H7 (cell line): ENCODE measurements at regions not wholly inside any gene's neighbourhood (a gene's known extent, or its start where the extent isn't known, plus 50 kb on each side); places are given as distances from the start of the nearest gene placed in this dataset.

Experiments used
- DNase-seq: peaks from one replicate; pipeline ENCODE4 v3.0.0; 2012
- H3K27me3 ChIP-seq: 2 replicates; pipeline ENCODE4 v1.6.0; 2011; ENCODE audit warnings: mild to moderate bottlenecking, low read length; ENCODE audit not compliant: control insufficient read depth, insufficient read depth
- H3K36me3 ChIP-seq: replicated peaks from 2 replicates; pipeline ENCODE4 v1.5.1; 2011; ENCODE audit warnings: low read length; ENCODE audit not compliant: control insufficient read depth, insufficient read depth
- H3K4me3 ChIP-seq: 2 replicates; pipeline ENCODE4 v1.5.1; 2011; ENCODE audit warnings: low read depth, mild to moderate bottlenecking, control low read depth, low read length, moderate library complexity; ENCODE audit not compliant: insufficient read depth

DNA sequence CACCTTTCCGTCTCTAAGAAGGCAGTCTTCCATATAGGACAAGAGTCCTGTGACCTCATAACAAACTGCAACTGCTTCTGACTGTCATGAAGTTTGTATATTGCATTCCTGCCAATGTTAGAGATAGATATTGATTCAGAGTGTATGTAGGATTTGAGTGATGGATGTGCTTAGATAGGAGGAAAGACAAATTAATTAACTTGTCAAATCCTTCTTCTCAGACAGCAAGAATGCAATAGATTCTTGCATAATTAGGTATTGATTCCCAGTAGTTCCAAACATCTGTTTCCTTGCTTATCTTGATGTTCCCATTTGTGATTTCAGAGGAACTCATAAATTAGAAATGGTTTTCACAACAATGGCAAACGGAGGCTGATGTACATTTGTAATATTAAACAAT is 555.3 kb downstream of the TRAM1L1 start:
- Histone ChIP-seq H3K27me3 (no peaks in the 10 kb centered on the region), H3K4me3 (no peak overlapping the region), H3K36me3 (no peaks in the 10 kb centered on the region)
- DNase-seq = no peak

DNA sequence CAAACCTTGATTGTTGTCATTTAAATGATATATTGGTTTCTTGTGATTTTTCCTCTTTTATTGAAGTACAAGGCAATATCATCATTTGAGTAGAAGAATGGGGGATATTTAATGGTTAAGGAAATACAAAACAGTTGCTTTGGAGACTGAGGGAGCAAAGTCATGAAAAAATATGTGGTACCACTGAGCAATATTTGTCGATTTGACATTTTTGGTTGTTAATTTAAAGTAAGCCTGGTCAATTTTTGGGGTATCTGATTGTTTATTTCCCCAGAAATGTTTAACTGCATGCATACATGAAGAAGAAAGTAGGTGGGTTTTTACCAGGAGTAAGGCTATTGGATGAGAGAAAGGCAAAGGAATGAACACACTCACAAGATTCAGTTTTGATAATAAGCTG is 556.2 kb downstream of the TRAM1L1 start:
- H3K36me3 ChIP-seq = no peaks in the 10 kb centered on the region
- DNase-seq = no peak
- H3K4me3 ChIP-seq = no peak overlapping the region
- H3K27me3 ChIP-seq = no peaks in the 10 kb centered on the region

DNA sequence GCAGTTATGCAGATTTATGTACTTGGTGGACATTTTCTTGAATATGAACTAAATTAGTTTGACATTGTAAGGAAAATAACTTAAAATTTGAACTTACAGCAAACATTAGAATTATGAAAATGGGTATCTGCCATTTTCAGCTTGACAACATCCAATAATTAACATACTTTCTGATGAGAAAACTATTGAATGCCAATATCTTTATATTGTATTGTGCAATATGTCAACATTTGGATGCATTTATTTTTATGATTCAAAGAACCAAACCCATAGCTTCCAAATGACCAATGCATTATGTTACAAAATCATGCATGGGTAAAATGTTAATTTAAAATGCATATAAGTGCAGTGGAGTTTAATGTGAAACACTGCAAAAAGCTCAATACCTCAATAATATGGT is 562.5 kb downstream of the TRAM1L1 start:
- no peak for DNase-seq
- Histone ChIP-seq H3K36me3 (no peaks in the 10 kb centered on the region), H3K27me3 (no peaks in the 10 kb centered on the region), H3K4me3 (no peak overlapping the region)

DNA sequence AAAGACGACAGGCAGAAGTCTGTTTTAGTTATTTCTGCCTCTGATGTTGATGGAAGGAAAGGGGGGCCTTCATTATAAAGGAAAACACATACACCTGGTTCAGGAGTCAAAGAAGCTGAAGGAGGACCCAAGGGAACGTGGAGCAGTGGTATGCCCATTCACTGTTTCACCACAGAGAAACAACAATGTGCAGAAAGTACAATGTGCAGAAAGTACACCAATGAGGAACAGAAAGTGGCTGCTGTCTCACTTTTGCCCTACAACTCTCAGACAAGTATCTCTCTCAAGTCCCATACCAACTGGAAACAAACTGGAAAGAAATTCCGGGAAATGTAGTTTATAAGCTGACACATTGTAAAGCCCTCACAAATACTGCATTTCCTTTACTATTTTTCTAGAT is 564.5 kb downstream of the TRAM1L1 start:
- no peak overlapping the region for H3K4me3 ChIP-seq
- H3K27me3 ChIP-seq = no peaks in the 10 kb centered on the region
- no peaks in the 10 kb centered on the region for H3K36me3 ChIP-seq
- no peak for DNase-seq

DNA sequence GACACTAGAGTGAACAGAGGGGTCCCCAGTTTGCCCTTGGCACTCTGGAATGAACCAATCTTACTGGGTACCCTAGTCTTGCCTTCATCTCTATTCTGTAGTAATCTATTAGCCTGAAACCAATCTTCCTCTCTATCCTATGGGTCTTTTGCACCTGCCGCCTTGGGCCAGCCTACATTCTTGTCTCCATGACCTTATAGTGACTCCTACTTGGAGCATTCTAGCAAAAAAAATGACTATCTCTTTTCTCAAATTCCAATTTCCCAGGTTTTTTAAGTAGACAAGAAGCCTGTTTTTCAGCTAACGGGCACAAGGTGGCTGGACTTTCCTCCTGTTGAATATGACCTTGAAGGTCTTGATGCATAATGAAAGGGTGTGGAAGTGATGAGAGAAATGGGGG is 568.7 kb downstream of the TRAM1L1 start:
- H3K4me3 ChIP-seq = no peak overlapping the region
- DNase-seq = no peak
- no peaks in the 10 kb centered on the region for H3K27me3 ChIP-seq
- H3K36me3 ChIP-seq = no peaks in the 10 kb centered on the region

DNA sequence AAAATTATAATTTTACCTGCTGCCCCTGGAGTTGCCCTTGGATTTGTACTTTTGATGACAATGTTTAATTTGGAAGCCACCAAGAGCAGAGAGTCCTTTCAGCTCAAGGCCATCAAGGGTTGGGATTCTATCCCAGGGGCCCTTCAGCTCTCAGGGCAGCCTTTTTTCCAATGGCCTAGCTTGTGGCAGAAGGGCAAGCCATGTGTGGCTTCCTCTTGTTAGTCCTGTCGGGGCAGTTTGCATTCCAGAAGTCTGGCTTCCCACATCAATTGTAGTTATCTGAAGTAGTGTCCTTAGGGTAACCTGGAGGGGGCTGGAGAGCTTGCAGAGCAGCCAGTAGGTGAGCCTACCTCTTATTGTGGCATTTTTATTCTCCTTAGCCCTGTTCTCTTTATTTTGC is 569.4 kb downstream of the TRAM1L1 start:
- no peak overlapping the region for H3K4me3 ChIP-seq
- H3K27me3 ChIP-seq = no peaks in the 10 kb centered on the region
- H3K36me3 ChIP-seq = no peaks in the 10 kb centered on the region
- DNase-seq = no peak

DNA sequence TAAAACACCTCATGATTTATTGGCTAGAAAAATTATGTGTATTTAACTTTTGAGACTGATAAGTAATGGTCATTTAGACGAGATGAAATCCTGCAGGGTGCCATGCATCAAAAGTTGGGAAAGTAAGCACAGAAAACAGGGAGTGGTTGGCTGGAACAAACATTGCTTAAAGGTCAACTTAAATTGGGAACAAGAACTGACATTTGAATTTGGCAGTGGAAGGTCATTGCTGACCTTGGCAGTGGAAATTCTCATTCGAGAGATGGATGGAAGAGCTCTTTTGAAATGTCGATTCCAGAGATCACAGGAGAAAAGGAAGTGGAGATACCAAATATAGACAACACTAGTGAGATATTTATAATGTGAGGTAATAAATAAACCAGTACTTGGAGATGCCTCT is 572.8 kb downstream of the TRAM1L1 start:
- no peak for DNase-seq
- Histone ChIP-seq H3K36me3 (no peaks in the 10 kb centered on the region), H3K27me3 (no peaks in the 10 kb centered on the region), H3K4me3 (no peak overlapping the region)

DNA sequence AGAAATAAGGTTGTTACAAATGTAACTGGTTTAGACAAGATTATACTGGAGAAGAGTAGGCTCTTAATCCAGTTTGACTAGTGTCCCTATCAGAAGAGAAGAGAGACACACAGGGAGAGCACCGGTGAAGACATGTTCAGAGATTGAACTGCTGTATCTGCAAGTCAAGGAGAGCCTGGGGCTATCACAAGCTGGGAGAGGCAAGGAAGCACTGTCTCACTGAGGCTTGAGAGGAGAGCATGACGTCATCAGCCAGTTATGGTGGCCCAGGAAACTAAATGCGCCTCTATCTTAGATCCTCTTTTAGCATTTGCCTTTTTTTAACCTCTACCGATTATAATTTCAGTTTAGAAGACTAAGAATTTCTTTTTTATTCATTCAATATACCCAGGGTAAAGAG is 583.4 kb downstream of the TRAM1L1 start:
- Histone ChIP-seq H3K4me3 (no peak overlapping the region), H3K27me3 (no peaks in the 10 kb centered on the region; the same call in 1 of the 2 replicates), H3K36me3 (no peaks in the 10 kb centered on the region)
- no peak for DNase-seq

DNA sequence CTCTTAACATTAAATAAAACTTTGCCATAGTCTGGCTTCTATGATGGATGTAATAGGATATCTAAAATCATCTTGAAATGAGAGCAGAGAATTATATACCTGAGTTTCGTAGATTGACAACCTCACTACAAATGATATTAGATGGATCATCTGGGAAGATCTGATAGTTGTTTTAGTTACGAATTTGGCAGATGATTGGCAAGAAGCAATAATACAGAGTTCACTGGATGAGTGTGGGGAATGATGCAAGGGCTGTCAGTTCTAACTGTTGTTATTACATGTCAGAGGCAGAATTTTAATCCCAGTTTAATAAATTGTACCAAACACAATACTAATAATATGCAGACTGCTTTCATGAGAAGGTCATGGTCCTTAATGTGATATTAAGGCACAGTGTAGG is 585.2 kb downstream of the TRAM1L1 start:
- Histone ChIP-seq H3K4me3 (no peak overlapping the region), H3K36me3 (no peaks in the 10 kb centered on the region), H3K27me3 (no peaks in the 10 kb centered on the region)
- DNase-seq = no peak

DNA sequence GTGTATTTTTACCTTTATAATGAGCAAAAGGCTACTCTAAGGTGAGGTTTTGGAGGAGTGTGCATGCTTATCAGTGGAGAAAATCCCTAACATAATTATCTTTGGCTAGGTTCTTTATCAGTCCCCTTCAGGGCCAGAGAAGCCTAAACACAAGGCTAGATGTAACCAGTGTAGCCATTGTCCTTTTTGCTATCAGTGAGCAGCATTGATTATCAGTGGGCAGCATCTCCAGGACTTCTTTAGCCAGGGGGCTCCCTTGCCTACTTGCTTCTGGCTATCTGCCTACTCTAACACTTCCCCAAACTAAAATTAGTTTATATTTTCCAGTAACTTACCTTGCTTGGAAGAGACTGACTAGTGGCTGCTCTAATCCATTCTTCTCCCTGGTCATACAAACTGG is 595.6 kb downstream of the TRAM1L1 start:
- no peaks in the 10 kb centered on the region for H3K27me3 ChIP-seq
- no peaks in the 10 kb centered on the region for H3K36me3 ChIP-seq
- no peak for DNase-seq
- no peak overlapping the region for H3K4me3 ChIP-seq

DNA sequence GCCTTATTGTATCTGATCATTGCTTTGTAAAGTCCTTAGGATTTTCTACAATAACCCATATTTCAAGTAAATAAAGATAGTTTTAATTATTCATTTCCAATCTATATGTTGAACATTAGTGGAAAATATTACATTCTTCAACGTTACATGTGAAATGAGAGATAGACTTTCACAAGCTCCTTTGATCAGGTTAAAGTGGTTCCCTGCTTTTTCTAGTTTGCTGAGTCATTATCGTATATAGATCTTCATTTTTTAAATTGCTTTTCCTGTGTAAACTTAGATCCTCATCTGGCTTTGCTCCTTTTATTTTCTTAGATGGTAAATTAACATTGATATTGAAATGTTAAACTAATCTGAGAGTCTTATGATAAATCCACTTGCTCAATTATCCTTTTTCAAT is 599.0 kb downstream of the TRAM1L1 start:
- Histone ChIP-seq H3K4me3 (no peak overlapping the region), H3K36me3 (no peaks in the 10 kb centered on the region), H3K27me3 (no peaks in the 10 kb centered on the region)
- no peak for DNase-seq

DNA sequence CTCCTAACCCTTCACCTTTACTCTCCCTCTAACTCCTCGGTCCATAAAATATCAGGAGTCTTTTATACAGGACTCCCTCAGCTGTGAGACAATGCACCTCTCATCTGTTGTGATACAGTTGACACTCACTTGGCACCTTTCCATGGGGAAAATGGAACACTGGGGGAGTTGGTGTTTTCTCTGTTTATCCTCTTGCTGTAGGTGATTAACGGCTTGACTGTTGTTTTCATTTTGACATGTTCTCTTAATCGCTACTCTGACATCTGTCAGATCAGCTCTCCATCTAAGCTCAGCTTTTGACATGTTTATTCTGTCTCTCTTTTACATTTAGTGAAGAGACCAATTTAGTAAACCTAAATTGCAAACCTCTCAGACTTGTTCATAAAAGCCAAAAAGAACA is 604.8 kb downstream of the TRAM1L1 start:
- H3K36me3 ChIP-seq = no peaks in the 10 kb centered on the region
- no peaks in the 10 kb centered on the region for H3K27me3 ChIP-seq
- DNase-seq = no peak
- H3K4me3 ChIP-seq = no peak overlapping the region

DNA sequence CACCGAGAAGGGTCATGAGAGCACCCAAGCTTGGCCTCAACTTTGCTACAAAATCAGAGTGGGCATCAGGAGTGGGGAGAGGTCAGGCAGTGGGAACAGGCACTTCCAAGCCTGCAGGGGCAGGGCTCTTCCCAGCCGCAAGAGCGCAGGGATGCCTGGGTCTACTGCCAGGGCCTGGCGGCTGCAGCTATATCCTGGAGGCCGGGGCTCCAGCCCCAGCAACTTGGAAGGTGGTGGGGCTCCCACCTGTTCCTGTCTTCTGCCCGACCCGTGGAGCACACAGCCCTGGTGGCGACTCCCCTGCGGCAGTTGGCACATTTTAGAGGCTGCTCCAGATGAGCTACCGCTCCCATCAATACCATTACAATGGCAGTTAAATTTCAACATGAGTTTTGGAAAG is 607.0 kb downstream of the TRAM1L1 start:
- H3K27me3 ChIP-seq = no peaks in the 10 kb centered on the region
- no peak overlapping the region for H3K4me3 ChIP-seq
- no peaks in the 10 kb centered on the region for H3K36me3 ChIP-seq
- no peak for DNase-seq

DNA sequence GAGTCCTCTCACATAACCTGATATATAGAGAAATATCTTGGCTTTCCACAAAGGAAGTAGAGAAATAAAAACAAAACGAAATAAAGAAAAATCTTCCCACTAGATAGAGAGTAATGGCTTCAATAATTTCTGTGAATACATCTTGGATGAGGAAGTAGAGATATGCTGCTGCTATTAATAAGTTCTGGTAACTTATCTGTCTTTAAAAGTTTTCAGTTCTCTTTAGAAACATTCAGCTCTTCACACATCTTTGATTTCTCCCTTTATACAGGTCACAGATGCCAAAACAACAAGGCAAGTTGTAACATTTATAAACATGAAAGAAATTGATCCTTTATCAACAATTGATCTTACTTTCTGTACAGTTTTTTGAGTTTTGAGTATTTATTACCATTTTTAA is 615.8 kb downstream of the TRAM1L1 start:
- H3K36me3 ChIP-seq = no peaks in the 10 kb centered on the region
- H3K4me3 ChIP-seq = no peak overlapping the region
- no peaks in the 10 kb centered on the region for H3K27me3 ChIP-seq
- no peak for DNase-seq

DNA sequence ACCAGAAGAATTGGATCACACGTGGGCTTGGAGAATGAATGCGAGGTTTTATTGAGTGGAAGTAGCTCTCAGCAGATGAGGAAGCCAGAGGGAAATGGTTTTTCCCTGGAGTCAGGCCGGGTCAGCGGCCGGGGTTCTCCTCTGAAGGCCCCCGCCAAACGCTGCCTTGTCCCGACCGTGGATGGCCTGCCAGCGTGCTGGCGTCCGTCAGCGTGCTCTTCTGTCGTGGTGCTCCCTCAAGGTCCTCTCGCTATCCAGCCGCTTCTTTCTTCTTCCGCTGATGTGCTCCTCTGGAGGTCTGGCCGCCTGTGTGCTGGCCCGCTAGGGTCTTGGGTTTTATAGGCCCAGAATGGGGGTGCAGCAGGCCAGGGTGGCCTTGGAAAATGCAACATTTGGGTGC is 632.2 kb downstream of the TRAM1L1 start:
- H3K4me3 ChIP-seq = no peak overlapping the region
- DNase-seq = no peak
- no peaks in the 10 kb centered on the region for H3K27me3 ChIP-seq
- H3K36me3 ChIP-seq = no peaks in the 10 kb centered on the region

DNA sequence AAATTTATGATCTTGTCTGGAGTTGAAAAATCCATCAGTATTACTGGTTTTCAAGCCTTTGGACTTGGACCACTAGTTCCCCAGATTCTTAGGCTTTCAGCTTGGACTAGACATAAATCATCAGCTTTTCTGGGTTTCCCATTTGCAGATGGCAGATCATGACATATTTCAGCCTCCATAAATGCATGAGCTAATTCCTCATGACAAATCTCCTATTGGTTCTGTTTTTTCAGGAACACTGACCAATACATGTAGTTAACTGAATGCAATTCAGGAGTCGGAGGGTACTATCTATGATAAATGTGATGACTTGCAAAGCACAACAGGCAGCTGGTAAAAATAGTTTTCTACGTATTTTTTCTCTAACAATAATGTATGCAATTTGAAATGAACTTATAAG is 635.6 kb downstream of the TRAM1L1 start:
- no peak for DNase-seq
- H3K4me3 ChIP-seq = no peak overlapping the region
- no peaks in the 10 kb centered on the region for H3K36me3 ChIP-seq
- H3K27me3 ChIP-seq = no peaks in the 10 kb centered on the region
